BE2C (cell line): ENCODE measurements at regions not wholly inside any gene's neighbourhood (a gene's known extent, or its start where the extent isn't known, plus 50 kb on each side); places are given as distances from the start of the nearest gene placed in this dataset.

Experiments used
- DNase-seq: peaks from one replicate; pipeline ENCODE4 v3.0.0-alpha.2; 2020
- H3K27me3 ChIP-seq: fragments of 250-450 bp; sonication (Bioruptor Pico); 2 replicates; pipeline ENCODE4 v1.5.1; 2020; ENCODE audit warnings: mild to moderate bottlenecking
- H3K36me3 ChIP-seq: fragments of 250-450 bp; sonication (Bioruptor Pico); 2 replicates; pipeline ENCODE4 v1.5.1; 2020; ENCODE audit warnings: mild to moderate bottlenecking
- H3K4me1 ChIP-seq: fragments of 250-450 bp; sonication (Bioruptor Pico); 2 replicates; pipeline ENCODE4 v1.5.1; 2020
- H3K4me3 ChIP-seq: 2 replicates; pipeline ENCODE4 v1.5.1; 2011; ENCODE audit warnings: low read depth, low read length
- H3K9me3 ChIP-seq: fragments of 250-450 bp; sonication (Bioruptor Pico); 2 replicates; pipeline ENCODE4 v1.5.1; 2020
- CTCF ChIP-seq: IDR thresholded peaks from 2 replicates; pipeline ENCODE4 v1.5.1; 2012; ENCODE audit warnings: mild to moderate bottlenecking, low read depth, low read length

GRCh38 chr6:87936065-87936464 lies 111.6 kb upstream of the SPACA1 start:
- no peak for TF ChIP-seq CTCF
- H3K4me1 ChIP-seq, result no peaks in the 10 kb centered on the region
- H3K9me3 ChIP-seq, result no peaks in the 10 kb centered on the region
- H3K27me3 ChIP-seq, result no peaks in the 10 kb centered on the region
- H3K36me3 ChIP-seq, result no peaks in the 10 kb centered on the region
- no peak overlapping the region for H3K4me3 ChIP-seq
- no peak for DNase-seq

- Histone ChIP-seq H3K36me3 (no peaks in the 10 kb centered on the region), H3K4me3 (no peak overlapping the region), H3K27me3 (no peaks in the 10 kb centered on the region), H3K4me1 (no peaks in the 10 kb centered on the region), H3K9me3 (no peaks in the 10 kb centered on the region)
- no peak for TF ChIP-seq CTCF
- no peak for DNase-seq
Measured at GRCh38 chr6:87935196-87935595, 112.4 kb upstream of the SPACA1 start.

GRCh38 chr6:87932361-87932760 lies 115.3 kb upstream of the SPACA1 start:
- Histone ChIP-seq H3K9me3 (no peaks in the 10 kb centered on the region), H3K4me3 (no peak overlapping the region), H3K27me3 (no peaks in the 10 kb centered on the region; the same call in 1 of the 2 replicates), H3K4me1 (no peaks in the 10 kb centered on the region), H3K36me3 (no peaks in the 10 kb centered on the region)
- DNase-seq, result no peak
- no peak for TF ChIP-seq CTCF

- Histone ChIP-seq H3K4me1 (no peaks in the 10 kb centered on the region), H3K4me3 (no peak overlapping the region), H3K36me3 (no peaks in the 10 kb centered on the region), H3K9me3 (no peaks in the 10 kb centered on the region), H3K27me3 (no peaks in the 10 kb centered on the region; the same call in 1 of the 2 replicates)
- peak; percentile 93 for TF ChIP-seq CTCF
- DNase-seq, result peak; percentile 74
Measured at GRCh38 chr6:87929843-87930288, 117.8 kb upstream of the SPACA1 start.

GRCh38 chr6:87926687-87927086 lies 121.0 kb upstream of the SPACA1 start:
- H3K4me3 ChIP-seq, result no peak overlapping the region
- H3K4me1 ChIP-seq, result no peaks in the 10 kb centered on the region
- no peak for TF ChIP-seq CTCF
- H3K27me3 ChIP-seq, result no peaks in the 10 kb centered on the region; the same call in 1 of the 2 replicates
- no peaks in the 10 kb centered on the region for H3K9me3 ChIP-seq
- no peak for DNase-seq
- H3K36me3 ChIP-seq, result no peaks in the 10 kb centered on the region

- no peak for TF ChIP-seq CTCF
- H3K4me1 ChIP-seq, result no peaks in the 10 kb centered on the region
- no peaks in the 10 kb centered on the region for H3K36me3 ChIP-seq
- DNase-seq, result no peak
- no peaks in the 10 kb centered on the region; the same call in 1 of the 2 replicates for H3K27me3 ChIP-seq
- H3K4me3 ChIP-seq, result no peak overlapping the region
- H3K9me3 ChIP-seq, result no peaks in the 10 kb centered on the region
Measured at GRCh38 chr6:87926072-87926471, 121.6 kb upstream of the SPACA1 start.
